Adrenal gland (tissue), 5 donors: ENCODE measurements at regions not wholly inside any gene's neighbourhood (a gene's known extent, or its start where the extent isn't known, plus 50 kb on each side); places are given as distances from the start of the nearest gene placed in this dataset.

ENCODE experiments used
- POLR2A ChIP-seq, 2 donors: fragments of 450-650 bp; IDR thresholded peaks; one replicate each; pipeline ENCODE4 v1.6.1; 2017; ENCODE audit warnings: antibody characterized with exemption in 2 of 2, mild to moderate bottlenecking in 2 of 2, moderate library complexity in 1 of 2
- TF ChIP-seq, protein P1 (sequence below), 6 experiments: fragments of 450-650 bp in 4 of 6; fragments of 200-600 bp in 2 of 6; sonication (generic) in 1 of 6; IDR thresholded peaks; 1 replicate in 5 of 6; 2 replicates in 1 of 6; pipeline versions ENCODE4 v1.5.1 to v1.8.0; 2016 to 2021; ENCODE audit warnings: antibody characterized with exemption in 6 of 6, mild to moderate bottlenecking in 2 of 6, moderate library complexity in 1 of 6
- donor health status: DM: no; HTN: no; CAD: no.

DNA sequence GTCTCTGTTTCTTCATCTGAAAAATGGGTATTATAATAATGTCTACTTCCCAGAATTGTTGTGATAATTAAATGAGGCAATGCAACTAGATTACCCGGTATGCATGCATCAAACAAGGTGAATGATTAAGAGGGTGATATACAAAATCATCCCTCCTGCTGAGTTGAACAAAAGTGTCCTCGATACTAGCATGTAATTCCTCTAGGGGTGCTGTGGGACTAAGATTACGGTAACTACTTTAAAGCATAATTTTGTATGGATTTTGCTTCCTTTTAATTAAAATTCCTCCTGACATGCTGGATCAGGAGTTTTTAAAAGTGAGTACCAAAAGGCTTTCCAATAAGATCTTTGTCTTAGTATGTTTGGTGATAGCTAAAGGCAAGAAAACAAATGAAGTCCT, 98.7 kb upstream of the PRMT6 start:
- no peak for TF ChIP-seq POLR2A (IDR thresholded peaks at IDR 0.05)
- TF ChIP-seq, protein P1, sequence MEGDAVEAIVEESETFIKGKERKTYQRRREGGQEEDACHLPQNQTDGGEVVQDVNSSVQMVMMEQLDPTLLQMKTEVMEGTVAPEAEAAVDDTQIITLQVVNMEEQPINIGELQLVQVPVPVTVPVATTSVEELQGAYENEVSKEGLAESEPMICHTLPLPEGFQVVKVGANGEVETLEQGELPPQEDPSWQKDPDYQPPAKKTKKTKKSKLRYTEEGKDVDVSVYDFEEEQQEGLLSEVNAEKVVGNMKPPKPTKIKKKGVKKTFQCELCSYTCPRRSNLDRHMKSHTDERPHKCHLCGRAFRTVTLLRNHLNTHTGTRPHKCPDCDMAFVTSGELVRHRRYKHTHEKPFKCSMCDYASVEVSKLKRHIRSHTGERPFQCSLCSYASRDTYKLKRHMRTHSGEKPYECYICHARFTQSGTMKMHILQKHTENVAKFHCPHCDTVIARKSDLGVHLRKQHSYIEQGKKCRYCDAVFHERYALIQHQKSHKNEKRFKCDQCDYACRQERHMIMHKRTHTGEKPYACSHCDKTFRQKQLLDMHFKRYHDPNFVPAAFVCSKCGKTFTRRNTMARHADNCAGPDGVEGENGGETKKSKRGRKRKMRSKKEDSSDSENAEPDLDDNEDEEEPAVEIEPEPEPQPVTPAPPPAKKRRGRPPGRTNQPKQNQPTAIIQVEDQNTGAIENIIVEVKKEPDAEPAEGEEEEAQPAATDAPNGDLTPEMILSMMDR (IDR thresholded peaks at IDR 0.05) = no peak
